ENCODE measurements at regions not wholly inside any gene's neighbourhood (a gene's known extent, or its start where the extent isn't known, plus 50 kb on each side); places are given as distances from the start of the nearest gene placed in this dataset.

DNA sequence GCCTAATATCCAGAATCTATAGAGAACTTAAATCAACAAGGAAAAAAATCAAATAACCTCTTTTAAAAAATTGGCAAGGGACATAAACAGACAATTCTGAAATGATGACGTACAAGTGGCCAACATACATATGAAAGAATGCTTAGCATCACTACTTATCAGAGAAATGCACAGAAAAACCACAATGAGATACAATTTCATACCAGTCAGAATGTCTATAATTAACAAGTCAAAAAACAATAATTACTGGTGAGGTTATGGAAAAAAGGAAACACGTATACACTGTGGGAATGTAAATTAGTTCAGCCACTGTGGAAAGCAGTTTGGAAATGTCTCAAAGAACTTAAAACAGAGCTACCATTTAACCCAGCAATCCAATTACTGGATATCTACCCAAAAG is 1192.0 kb downstream of the CDH12 start:
- TF ChIP-seq CTCF (IDR thresholded peaks at IDR 0.05) (no peak), EZH2 (IDR thresholded peaks at IDR 0.05) (no peak), EZH2phosphoT487 (IDR thresholded peaks at IDR 0.05) (no peak)

All from neural progenitor cell (in vitro differentiated cells).